ENCODE measurements at regions not wholly inside any gene's neighbourhood (a gene's known extent, or its start where the extent isn't known, plus 50 kb on each side); places are given as distances from the start of the nearest gene placed in this dataset.

DNA sequence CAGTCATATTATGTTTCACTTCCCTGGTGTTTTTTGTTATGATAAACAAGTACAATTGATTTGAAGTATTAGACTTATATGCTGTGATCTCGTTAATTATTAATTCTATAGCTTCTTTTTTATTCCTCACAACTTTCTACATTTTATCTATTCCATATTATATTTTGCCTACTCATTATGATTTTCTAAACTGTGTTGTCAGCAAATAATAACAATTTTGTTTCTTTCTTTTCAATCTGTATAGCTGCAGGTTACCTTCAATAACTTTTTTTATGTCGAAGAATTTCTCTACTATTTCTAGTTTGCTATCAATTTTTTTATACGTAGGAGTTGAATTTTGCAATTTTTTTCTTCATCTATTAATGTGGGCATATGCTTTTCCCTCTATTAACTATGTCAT lies 304.4 kb downstream of the PCDH17 start:
- intact Hi-C loops (cut with DNase I), result no loop called here
- no peak overlapping the region for H3K27ac ChIP-seq
- DNase-seq (no peak), ATAC-seq (no peak)
- H3K9me3 ChIP-seq, result no peaks in the 10 kb centered on the region
- no peak overlapping the region for H3K4me3 ChIP-seq
- H3K4me1 ChIP-seq, result no peaks in the 10 kb centered on the region
- 56 to 64% methylated on average over 3 of the region's 3 CpGs for whole genome bisulfite sequencing, 2 donors
- TF ChIP-seq, protein P1, sequence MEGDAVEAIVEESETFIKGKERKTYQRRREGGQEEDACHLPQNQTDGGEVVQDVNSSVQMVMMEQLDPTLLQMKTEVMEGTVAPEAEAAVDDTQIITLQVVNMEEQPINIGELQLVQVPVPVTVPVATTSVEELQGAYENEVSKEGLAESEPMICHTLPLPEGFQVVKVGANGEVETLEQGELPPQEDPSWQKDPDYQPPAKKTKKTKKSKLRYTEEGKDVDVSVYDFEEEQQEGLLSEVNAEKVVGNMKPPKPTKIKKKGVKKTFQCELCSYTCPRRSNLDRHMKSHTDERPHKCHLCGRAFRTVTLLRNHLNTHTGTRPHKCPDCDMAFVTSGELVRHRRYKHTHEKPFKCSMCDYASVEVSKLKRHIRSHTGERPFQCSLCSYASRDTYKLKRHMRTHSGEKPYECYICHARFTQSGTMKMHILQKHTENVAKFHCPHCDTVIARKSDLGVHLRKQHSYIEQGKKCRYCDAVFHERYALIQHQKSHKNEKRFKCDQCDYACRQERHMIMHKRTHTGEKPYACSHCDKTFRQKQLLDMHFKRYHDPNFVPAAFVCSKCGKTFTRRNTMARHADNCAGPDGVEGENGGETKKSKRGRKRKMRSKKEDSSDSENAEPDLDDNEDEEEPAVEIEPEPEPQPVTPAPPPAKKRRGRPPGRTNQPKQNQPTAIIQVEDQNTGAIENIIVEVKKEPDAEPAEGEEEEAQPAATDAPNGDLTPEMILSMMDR (IDR thresholded peaks at IDR 0.05), result no peak
- TF ChIP-seq POLR2A (IDR thresholded peaks at IDR 0.05), result no peak
- H3K36me3 ChIP-seq (replicated peaks in 1 of 2; ENCODE audit: insufficient read depth in 1 of 2, low read depth in 2 of 2), result no peaks in the 10 kb centered on the region
- H3K27me3 ChIP-seq, result no peaks in the 10 kb centered on the region

DNA sequence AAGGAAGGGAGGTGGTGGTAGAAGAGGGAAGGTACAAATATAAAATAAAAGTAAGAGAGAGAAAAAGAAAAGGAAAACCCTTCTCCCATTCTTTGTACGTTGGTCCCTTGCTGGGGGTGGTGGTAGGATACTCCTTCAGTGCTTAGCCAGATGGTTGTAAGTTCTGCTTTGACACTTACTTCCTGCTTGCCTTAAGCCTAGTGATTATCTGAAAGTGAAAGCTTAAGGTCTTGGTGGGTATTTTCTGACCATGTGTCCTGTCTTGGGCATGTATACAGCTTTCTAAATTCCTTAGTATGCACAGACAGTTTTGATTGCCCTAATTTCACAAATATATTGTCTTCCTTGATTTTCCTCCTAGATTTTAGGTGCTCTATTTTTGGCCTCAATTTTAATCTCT lies 314.8 kb downstream of the PCDH17 start:
- no peak for ATAC-seq
- Histone ChIP-seq H3K27me3 (no peaks in the 10 kb centered on the region), H3K36me3 (replicated peaks in 1 of 2; ENCODE audit: insufficient read depth in 1 of 2, low read depth in 2 of 2) (no peaks in the 10 kb centered on the region), H3K9me3 (peaks cover 0 to 4% (median 0%) of the 10 kb centered on the region in 3 donors), H3K4me1 (no peaks in the 10 kb centered on the region), H3K4me3 (no peak overlapping the region), H3K27ac (no peak overlapping the region)
- DNase-seq, result no peak
- intact Hi-C loops (cut with DNase I), result no loop called here
- TF ChIP-seq POLR2A (IDR thresholded peaks at IDR 0.05), result no peak
- TF ChIP-seq, protein P1 (IDR thresholded peaks at IDR 0.05), result no peak
- 30 to 32% methylated on average over 1 of the region's 1 CpG for WGBS, 2 donors

- intact Hi-C loops (cut with DNase I), result no loop called here
- Histone ChIP-seq H3K27me3 (no peaks in the 10 kb centered on the region), H3K4me1 (no peaks in the 10 kb centered on the region), H3K27ac (no peak overlapping the region), H3K36me3 (replicated peaks in 1 of 2; ENCODE audit: insufficient read depth in 1 of 2, low read depth in 2 of 2) (no peaks in the 10 kb centered on the region), H3K4me3 (no peak overlapping the region), H3K9me3 (peaks cover 0 to 4% (median 0%) of the 10 kb centered on the region in 3 donors)
- ATAC-seq, result no peak
- no peak for TF ChIP-seq POLR2A (IDR thresholded peaks at IDR 0.05)
- TF ChIP-seq, protein P1 (IDR thresholded peaks at IDR 0.05), result no peak
- WGBS, 2 donors, result 62 to 68% methylated on average over 3 of the region's 3 CpGs
- DNase-seq, result no peak
Measured at GRCh38 chr13:57948884-57949283, 317.3 kb downstream of the PCDH17 start.

- Histone ChIP-seq H3K4me1 (no peaks in the 10 kb centered on the region), H3K27me3 (no peaks in the 10 kb centered on the region), H3K36me3 (replicated peaks in 1 of 2; ENCODE audit: insufficient read depth in 1 of 2, low read depth in 2 of 2) (no peaks in the 10 kb centered on the region), H3K9me3 (peaks cover 0 to 9% (median 0%) of the 10 kb centered on the region in 3 donors), H3K4me3 (no peak overlapping the region), H3K27ac (no peak overlapping the region)
- intact Hi-C loops (cut with DNase I), result no loop called here
- WGBS, 2 donors, result 22 to 49% methylated on average over 1 of the region's 1 CpG
- no peak for ATAC-seq
- DNase-seq, result no peak
- TF ChIP-seq POLR2A (IDR thresholded peaks at IDR 0.05), result no peak
- TF ChIP-seq, protein P1 (IDR thresholded peaks at IDR 0.05), result no peak
Measured at GRCh38 chr13:57969951-57970350, 338.4 kb downstream of the PCDH17 start.

DNA sequence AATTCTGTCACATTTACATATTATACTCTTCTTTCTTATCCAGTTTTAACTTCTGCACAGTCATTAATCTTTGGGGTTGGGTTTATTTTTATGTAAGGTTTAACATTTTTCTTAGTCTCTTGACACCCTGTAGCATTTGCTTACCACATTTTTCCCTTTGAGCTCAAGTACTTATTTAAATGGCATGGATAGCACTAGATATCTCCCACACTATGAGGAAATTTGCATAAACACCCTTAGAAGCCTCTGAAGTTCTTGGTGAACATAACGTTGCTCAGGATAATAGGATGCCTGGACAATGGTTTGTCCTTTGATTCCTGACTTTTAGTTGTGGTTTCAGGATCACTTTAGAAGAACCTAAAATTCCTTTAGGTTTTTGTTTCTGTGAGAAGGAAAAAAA lies 338.9 kb downstream of the PCDH17 start:
- no peak for DNase-seq
- Histone ChIP-seq H3K9me3 (peaks cover 0 to 9% (median 0%) of the 10 kb centered on the region in 3 donors), H3K4me3 (no peak overlapping the region), H3K4me1 (no peaks in the 10 kb centered on the region), H3K27me3 (no peaks in the 10 kb centered on the region), H3K36me3 (replicated peaks in 1 of 2; ENCODE audit: insufficient read depth in 1 of 2, low read depth in 2 of 2) (no peaks in the 10 kb centered on the region), H3K27ac (no peak overlapping the region)
- TF ChIP-seq, protein P1 (IDR thresholded peaks at IDR 0.05), result no peak
- TF ChIP-seq POLR2A (IDR thresholded peaks at IDR 0.05), result no peak
- ATAC-seq, result no peak
- intact Hi-C loops (cut with DNase I), result no loop called here
- WGBS, 2 donors, result 13 to 21% methylated on average over 1 of the region's 1 CpG
